ENCODE measurements at regions not wholly inside any gene's neighbourhood (a gene's known extent, or its start where the extent isn't known, plus 50 kb on each side); places are given as distances from the start of the nearest gene placed in this dataset.

DNA sequence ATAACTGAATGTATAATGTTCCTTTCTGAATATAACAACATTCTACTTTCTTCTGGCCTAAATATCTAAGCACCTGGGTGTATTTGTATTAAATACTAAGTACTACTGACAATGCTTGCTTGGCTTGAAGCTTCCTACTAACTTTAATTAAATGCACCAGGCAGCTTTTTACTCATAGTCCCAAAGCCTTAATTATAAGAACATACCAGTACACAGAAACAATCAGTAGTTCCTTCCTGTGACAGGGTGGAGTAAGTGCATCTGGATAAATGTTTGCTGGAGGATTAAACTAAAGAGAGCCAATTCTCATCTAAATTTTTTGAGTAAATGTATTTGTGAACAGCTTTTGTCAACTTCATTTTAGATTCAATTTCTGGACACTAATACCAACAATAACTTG lies 558.6 kb upstream of the SEMA6A start:
- Mint-ChIP-seq H3K27me3 (ENCODE audit: low read depth) (no peaks in the 10 kb centered on the region), H3K36me3 (ENCODE audit: insufficient read depth in 1 of 3, low read depth in 3 of 3) (no peaks in the 10 kb centered on the region), H3K9me3 (no peaks in the 10 kb centered on the region; a peak in 1 of 5 replicates), H3K4me1 (peaks cover 0 to 6% of the 10 kb centered on the region in 2 experiments; a peak in 2 of 4 replicates), H3K4me3 (no peak overlapping the region), H3K27ac (no peak overlapping the region)
- Histone ChIP-seq H3K79me1 (ENCODE audit: insufficient read depth, low read depth, low read length, poor library complexity, severe bottlenecking) (no peaks in the 10 kb centered on the region), H3K4ac (ENCODE audit: low read depth, low read length) (no peak overlapping the region), H2AK5ac (ENCODE audit: insufficient read length, low read length) (no peak overlapping the region), H3K27me3 (ENCODE audit: insufficient read depth, low read length) (no peaks in the 10 kb centered on the region), H4K20me1 (ENCODE audit: control insufficient read depth, insufficient read depth, insufficient read length) (no peaks in the 10 kb centered on the region), H3K4me2 (ENCODE audit: insufficient read depth, insufficient read length, low read length) (no peak overlapping the region), H3K9ac (ENCODE audit: extremely low read depth, insufficient read length, low read length) (no peak overlapping the region), H2AFZ (ENCODE audit: low read length) (no peak overlapping the region), H4K5ac (ENCODE audit: insufficient read length, low read depth, low read length) (no peak overlapping the region), H3K27ac (ENCODE audit: insufficient read length, low read depth, low read length) (no peak overlapping the region), H3K18ac (ENCODE audit: insufficient read length, low read depth, low read length) (no peak overlapping the region), H3K79me2 (ENCODE audit: insufficient read depth, low read length) (no peaks in the 10 kb centered on the region), H4K91ac (ENCODE audit: insufficient read length, low read depth, low read length) (no peak overlapping the region), H3K23me2 (ENCODE audit: insufficient read length, low read depth, low read length, poor library complexity, severe bottlenecking) (no peaks in the 10 kb centered on the region), H2BK12ac (ENCODE audit: insufficient read length, low read depth, low read length) (no peak overlapping the region), H3K9me3 (ENCODE audit: control insufficient read depth, low read depth, low read length) (no peaks in the 10 kb centered on the region), H3K23ac (ENCODE audit: insufficient read length, low read depth, low read length) (no peak overlapping the region), H2BK15ac (ENCODE audit: low read depth, low read length) (no peak overlapping the region), H3K56ac (ENCODE audit: insufficient read length, low read depth, low read length) (no peak overlapping the region), H2BK5ac (ENCODE audit: insufficient read length, low read length) (no peak overlapping the region), H3T11ph (ENCODE audit: low read length) (no peak overlapping the region), H4K8ac (replicated peaks; ENCODE audit: insufficient read length, low read depth, low read length) (no peak overlapping the region), H3K14ac (ENCODE audit: insufficient read depth, low read length) (no peak overlapping the region), H3K4me1 (ENCODE audit: insufficient read depth, low read length) (no peaks in the 10 kb centered on the region), H2BK120ac (ENCODE audit: low read depth, low read length, poor library complexity, severe bottlenecking) (no peak overlapping the region), H2BK20ac (ENCODE audit: low read depth, low read length, poor library complexity, severe bottlenecking) (no peak overlapping the region)
- TF ChIP-seq, protein P1, sequence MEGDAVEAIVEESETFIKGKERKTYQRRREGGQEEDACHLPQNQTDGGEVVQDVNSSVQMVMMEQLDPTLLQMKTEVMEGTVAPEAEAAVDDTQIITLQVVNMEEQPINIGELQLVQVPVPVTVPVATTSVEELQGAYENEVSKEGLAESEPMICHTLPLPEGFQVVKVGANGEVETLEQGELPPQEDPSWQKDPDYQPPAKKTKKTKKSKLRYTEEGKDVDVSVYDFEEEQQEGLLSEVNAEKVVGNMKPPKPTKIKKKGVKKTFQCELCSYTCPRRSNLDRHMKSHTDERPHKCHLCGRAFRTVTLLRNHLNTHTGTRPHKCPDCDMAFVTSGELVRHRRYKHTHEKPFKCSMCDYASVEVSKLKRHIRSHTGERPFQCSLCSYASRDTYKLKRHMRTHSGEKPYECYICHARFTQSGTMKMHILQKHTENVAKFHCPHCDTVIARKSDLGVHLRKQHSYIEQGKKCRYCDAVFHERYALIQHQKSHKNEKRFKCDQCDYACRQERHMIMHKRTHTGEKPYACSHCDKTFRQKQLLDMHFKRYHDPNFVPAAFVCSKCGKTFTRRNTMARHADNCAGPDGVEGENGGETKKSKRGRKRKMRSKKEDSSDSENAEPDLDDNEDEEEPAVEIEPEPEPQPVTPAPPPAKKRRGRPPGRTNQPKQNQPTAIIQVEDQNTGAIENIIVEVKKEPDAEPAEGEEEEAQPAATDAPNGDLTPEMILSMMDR (conservative IDR thresholded peaks at IDR 0.05), result no peak
- DNase-seq, result no peak
